DND-41 (cell line): ENCODE measurements at regions not wholly inside any gene's neighbourhood (a gene's known extent, or its start where the extent isn't known, plus 50 kb on each side); places are given as distances from the start of the nearest gene placed in this dataset.

Source experiments
- EZH2 ChIP-seq: IDR thresholded peaks from 3 replicates; pipeline ENCODE4 v1.6.1; 2012; ENCODE audit warnings: borderline replicate concordance, low read depth, mild to moderate bottlenecking, moderate library complexity, low read length, inconsistent platforms; ENCODE audit not compliant: severe bottlenecking
- TF ChIP-seq, protein P1 (sequence below): IDR thresholded peaks from 2 replicates; pipeline ENCODE4 v1.5.1; 2012; ENCODE audit warnings: borderline replicate concordance, low read length, moderate library complexity, mild to moderate bottlenecking; ENCODE audit not compliant: poor library complexity, severe bottlenecking; ENCODE audit errors: extremely low read depth

DNA sequence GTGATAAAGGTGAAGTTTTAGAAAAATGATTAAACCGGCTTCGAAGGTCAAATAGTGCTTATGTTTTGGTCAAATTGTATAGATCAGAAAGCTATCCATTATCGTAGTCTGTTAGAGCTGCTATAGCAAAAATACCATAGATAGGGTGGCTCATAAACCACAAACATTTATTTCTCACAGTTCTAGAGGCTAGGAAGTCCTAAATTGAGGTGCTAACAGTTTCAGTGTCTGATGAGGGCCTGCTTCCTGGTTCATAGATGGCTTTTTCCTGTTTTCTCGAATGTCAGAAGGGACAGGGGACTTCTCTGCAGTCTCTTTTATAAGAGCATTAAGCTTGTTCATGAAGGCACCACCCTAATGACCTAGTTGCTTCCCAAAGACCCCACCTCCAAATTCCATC lies 186.6 kb upstream of the ERBB4 start:
- TF ChIP-seq, protein P1, sequence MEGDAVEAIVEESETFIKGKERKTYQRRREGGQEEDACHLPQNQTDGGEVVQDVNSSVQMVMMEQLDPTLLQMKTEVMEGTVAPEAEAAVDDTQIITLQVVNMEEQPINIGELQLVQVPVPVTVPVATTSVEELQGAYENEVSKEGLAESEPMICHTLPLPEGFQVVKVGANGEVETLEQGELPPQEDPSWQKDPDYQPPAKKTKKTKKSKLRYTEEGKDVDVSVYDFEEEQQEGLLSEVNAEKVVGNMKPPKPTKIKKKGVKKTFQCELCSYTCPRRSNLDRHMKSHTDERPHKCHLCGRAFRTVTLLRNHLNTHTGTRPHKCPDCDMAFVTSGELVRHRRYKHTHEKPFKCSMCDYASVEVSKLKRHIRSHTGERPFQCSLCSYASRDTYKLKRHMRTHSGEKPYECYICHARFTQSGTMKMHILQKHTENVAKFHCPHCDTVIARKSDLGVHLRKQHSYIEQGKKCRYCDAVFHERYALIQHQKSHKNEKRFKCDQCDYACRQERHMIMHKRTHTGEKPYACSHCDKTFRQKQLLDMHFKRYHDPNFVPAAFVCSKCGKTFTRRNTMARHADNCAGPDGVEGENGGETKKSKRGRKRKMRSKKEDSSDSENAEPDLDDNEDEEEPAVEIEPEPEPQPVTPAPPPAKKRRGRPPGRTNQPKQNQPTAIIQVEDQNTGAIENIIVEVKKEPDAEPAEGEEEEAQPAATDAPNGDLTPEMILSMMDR: no peak
- no peak for TF ChIP-seq EZH2
